HK-2 (cell line): ENCODE measurements at regions not wholly inside any gene's neighbourhood (a gene's known extent, or its start where the extent isn't known, plus 50 kb on each side); places are given as distances from the start of the nearest gene placed in this dataset.
A peak's percentile ranks its signal among the peaks of the same experiment; 100 is the strongest.
"Not testable (repeated sequence)": the region's sequence is repeated elsewhere in the genome, so short reads cannot be mapped to it uniquely, and the experiment has no call there.

ENCODE experiments used
- DNase-seq: peaks from one replicate; pipeline ENCODE4 v3.0.0-alpha.2; 2018; ENCODE audit not compliant: unreplicated experiment

- DNase-seq: no peak
Observed at GRCh38 chr2:237196866-237197618, 111.4 kb downstream of the COPS8 start.

GRCh38 chr2:237198164-237198855 is 112.6 kb downstream of the COPS8 start:
- no peak for DNase-seq

GRCh38 chr2:237199082-237199481 is 113.4 kb downstream of the COPS8 start:
- DNase-seq: no peak

- no peak for DNase-seq
Observed at GRCh38 chr2:237199577-237199976, 113.9 kb downstream of the COPS8 start.

- no peak for DNase-seq
Observed at GRCh38 chr2:237200462-237200861, 114.8 kb downstream of the COPS8 start.

- peak; percentile 80 for DNase-seq
Observed at GRCh38 chr2:237201461-237202287, 116.0 kb downstream of the COPS8 start.

- DNase-seq: peak; percentile 40
Observed at GRCh38 chr2:237202288-237203030, 116.8 kb downstream of the COPS8 start.

- DNase-seq: no peak
Observed at GRCh38 chr2:237205043-237205541, 119.4 kb downstream of the COPS8 start.

GRCh38 chr2:237205561-237205971 is 119.9 kb downstream of the COPS8 start:
- no peak for DNase-seq

GRCh38 chr2:237207646-237208045 is 122.0 kb downstream of the COPS8 start:
- no peak for DNase-seq

- no peak for DNase-seq
Observed at GRCh38 chr2:237208373-237209260, 122.9 kb downstream of the COPS8 start.

- DNase-seq: no peak
Observed at GRCh38 chr2:237209885-237210284, 124.2 kb downstream of the COPS8 start.

GRCh38 chr2:237210297-237210696 is 124.6 kb downstream of the COPS8 start:
- no peak for DNase-seq

- no peak for DNase-seq
Observed at GRCh38 chr2:237210763-237211162, 125.1 kb downstream of the COPS8 start.

GRCh38 chr2:237212356-237213279 is 126.9 kb downstream of the COPS8 start:
- not testable (repeated sequence) for DNase-seq

GRCh38 chr2:237213315-237214022 is 127.8 kb downstream of the COPS8 start:
- peak; percentile 42 for DNase-seq

GRCh38 chr2:237214030-237214675 is 128.5 kb downstream of the COPS8 start:
- no peak for DNase-seq

GRCh38 chr2:237214963-237215362 is 129.3 kb downstream of the COPS8 start:
- no peak for DNase-seq
